Right atrium auricular region (tissue), 2 donors: ENCODE measurements at regions not wholly inside any gene's neighbourhood (a gene's known extent, or its start where the extent isn't known, plus 50 kb on each side); places are given as distances from the start of the nearest gene placed in this dataset.

Experiments
- DNase-seq: peaks from one replicate; pipeline ENCODE4 v3.0.0-alpha.2; 2019; ENCODE audit warnings: low spot score
- H3K27ac ChIP-seq, 2 donors: fragments of 200-600 bp; sonication (generic); 1 replicate in 1 of 2; 2 replicates in 1 of 2; pipeline ENCODE4 v1.5.1; 2016 to 2019
- H3K27me3 ChIP-seq, 2 donors: fragments of 200-600 bp; sonication (generic); one replicate each; pipeline versions ENCODE4 v1.5.1 to v1.6.0; 2017 to 2019
- H3K36me3 ChIP-seq: fragments of 200-600 bp; sonication (generic); one replicate; pipeline ENCODE4 v1.5.1; 2016
- H3K4me1 ChIP-seq, 2 donors: fragments of 200-600 bp; sonication (generic); one replicate each; pipeline versions ENCODE4 v1.5.1 to v1.6.0; 2017 to 2019
- H3K4me3 ChIP-seq, 2 donors: fragments of 200-600 bp; sonication (generic); 1 replicate in 1 of 2; 2 replicates in 1 of 2; pipeline ENCODE4 v1.5.1; 2017 to 2019; ENCODE audit warnings: mild to moderate bottlenecking in 1 of 2, moderate library complexity in 1 of 2
- H3K9me3 ChIP-seq, 2 donors: fragments of 200-600 bp; sonication (generic); one replicate each; pipeline ENCODE4 v1.5.1; 2019
- CTCF ChIP-seq, 2 donors: fragments of 200-600 bp; sonication (generic); IDR thresholded peaks; one replicate each; pipeline ENCODE4 v1.5.1; 2019; ENCODE audit warnings: antibody characterized with exemption in 2 of 2

GRCh38 chr15:60183366-60183765, 179.3 kb downstream of the FOXB1 start:
- Histone ChIP-seq H3K9me3 (no peaks in the 10 kb centered on the region), H3K27me3 (no peaks in the 10 kb centered on the region), H3K27ac (no peak overlapping the region), H3K36me3 (no peaks in the 10 kb centered on the region), H3K4me1 (no peaks in the 10 kb centered on the region), H3K4me3 (no peak overlapping the region)
- no peak for DNase-seq
- no peak for TF ChIP-seq CTCF (IDR thresholded peaks at IDR 0.05)

GRCh38 chr15:60184579-60184978, 180.5 kb downstream of the FOXB1 start:
- TF ChIP-seq CTCF (IDR thresholded peaks at IDR 0.05), result no peak
- H3K27ac ChIP-seq, result no peak overlapping the region
- no peaks in the 10 kb centered on the region for H3K36me3 ChIP-seq
- H3K27me3 ChIP-seq, result no peaks in the 10 kb centered on the region
- H3K4me3 ChIP-seq, result no peak overlapping the region
- no peaks in the 10 kb centered on the region for H3K9me3 ChIP-seq
- H3K4me1 ChIP-seq, result no peaks in the 10 kb centered on the region
- DNase-seq, result no peak

- H3K9me3 ChIP-seq, result no peaks in the 10 kb centered on the region
- TF ChIP-seq CTCF (IDR thresholded peaks at IDR 0.05), result no peak
- no peaks in the 10 kb centered on the region for H3K27me3 ChIP-seq
- H3K36me3 ChIP-seq, result no peaks in the 10 kb centered on the region
- DNase-seq, result no peak
- H3K4me3 ChIP-seq, result no peak overlapping the region
- no peak overlapping the region for H3K27ac ChIP-seq
- no peaks in the 10 kb centered on the region for H3K4me1 ChIP-seq
Measured at GRCh38 chr15:60191016-60191415, 186.9 kb downstream of the FOXB1 start.

- H3K9me3 ChIP-seq, result no peaks in the 10 kb centered on the region
- H3K4me3 ChIP-seq, result no peak overlapping the region
- no peaks in the 10 kb centered on the region for H3K4me1 ChIP-seq
- DNase-seq, result no peak
- TF ChIP-seq CTCF (IDR thresholded peaks at IDR 0.05), result no peak
- no peaks in the 10 kb centered on the region for H3K36me3 ChIP-seq
- no peaks in the 10 kb centered on the region for H3K27me3 ChIP-seq
- no peak overlapping the region for H3K27ac ChIP-seq
Measured at GRCh38 chr15:60191821-60192220, 187.7 kb downstream of the FOXB1 start.

GRCh38 chr15:60195611-60196010, 191.5 kb downstream of the FOXB1 start:
- H3K36me3 ChIP-seq, result no peaks in the 10 kb centered on the region
- H3K9me3 ChIP-seq, result no peaks in the 10 kb centered on the region
- H3K4me1 ChIP-seq, result no peaks in the 10 kb centered on the region
- no peak overlapping the region for H3K27ac ChIP-seq
- DNase-seq, result no peak
- no peak overlapping the region for H3K4me3 ChIP-seq
- no peak for TF ChIP-seq CTCF (IDR thresholded peaks at IDR 0.05)
- H3K27me3 ChIP-seq, result no peaks in the 10 kb centered on the region

- no peaks in the 10 kb centered on the region for H3K36me3 ChIP-seq
- no peaks in the 10 kb centered on the region for H3K27me3 ChIP-seq
- DNase-seq, result no peak
- H3K4me3 ChIP-seq, result no peak overlapping the region
- TF ChIP-seq CTCF (IDR thresholded peaks at IDR 0.05), result no peak
- H3K27ac ChIP-seq, result no peak overlapping the region
- H3K4me1 ChIP-seq, result no peaks in the 10 kb centered on the region
- no peaks in the 10 kb centered on the region for H3K9me3 ChIP-seq
Measured at GRCh38 chr15:60204131-60204885, 193.5 kb downstream of the ANXA2 start.
